B cell (primary cell): ENCODE measurements at regions not wholly inside any gene's neighbourhood (a gene's known extent, or its start where the extent isn't known, plus 50 kb on each side); places are given as distances from the start of the nearest gene placed in this dataset.

Source experiments
- ATAC-seq: fragments of 200-7000 bp; cut with Tn5 transposase; one replicate; pipeline ENCODE4 v1.10.0; 2021; ENCODE audit warnings: low read depth, mild to moderate bottlenecking, moderate number of reproducible peaks, moderate library complexity
- CTCF ChIA-PET: fragments of 350-600 bp; sonication (Branson Sonifier 250); formaldehyde crosslinking; loops from one replicate; lab custom pipeline; 2021; ENCODE audit warnings: antibody characterized with exemption, inconsistent platforms; lab: Charles Lee
- POLR2A ChIA-PET: fragments of 350-600 bp; sonication (Branson Sonifier 250); formaldehyde crosslinking; loops from one replicate; lab custom pipeline; 2021; ENCODE audit warnings: antibody characterized with exemption; lab: Charles Lee
- DNase-seq: peaks from one replicate; pipeline ENCODE4 v3.0.0; 2013
- H2AFZ ChIP-seq: 2 replicates; pipeline ENCODE4 v1.6.1; 2012; ENCODE audit warnings: mild to moderate bottlenecking, low read depth, low read length; ENCODE audit not compliant: insufficient read depth, poor library complexity, severe bottlenecking
- H3K27ac ChIP-seq, 2 donors: 1 replicate in 1 of 2; 2 replicates in 1 of 2; pipeline ENCODE4 v1.5.1; 2012 to 2013; ENCODE audit warnings: low read length in 2 of 2, mild to moderate bottlenecking in 2 of 2, moderate library complexity in 1 of 2
- H3K27me3 ChIP-seq, 4 experiments: fragments of 200-600 bp in 1 of 4; sonication (generic) in 1 of 4; replicated peaks in 1 of 4; 1 replicate in 2 of 4; 2 replicates in 2 of 4; pipeline versions ENCODE4 v1.6.1 to v1.7.0; 2013 to 2016; ENCODE audit warnings: low read length in 3 of 4, mild to moderate bottlenecking in 2 of 4, mixed read lengths in 1 of 4, moderate library complexity in 1 of 4; ENCODE audit not compliant: insufficient read depth in 4 of 4, control insufficient read depth in 3 of 4; ENCODE audit errors: control extremely low read depth in 1 of 4
- H3K36me3 ChIP-seq, 2 experiments: replicated peaks in 1 of 2; 1 replicate in 1 of 2; 2 replicates in 1 of 2; pipeline versions ENCODE4 v1.6.1 to v1.7.1; 2013; ENCODE audit warnings: low read length in 1 of 2; ENCODE audit not compliant: insufficient read depth in 2 of 2, control insufficient read depth in 1 of 2; ENCODE audit errors: control extremely low read depth in 1 of 2, extremely low read depth in 1 of 2
- H3K4me1 ChIP-seq, 2 donors: fragments of 200-600 bp in 1 of 2; sonication (generic) in 1 of 2; 1 replicate in 1 of 2; 2 replicates in 1 of 2; pipeline versions ENCODE4 v1.5.1 to v1.6.1; 2013 to 2017; ENCODE audit warnings: low read length in 2 of 2; ENCODE audit not compliant: control insufficient read depth in 2 of 2, insufficient read depth in 2 of 2
- H3K4me2 ChIP-seq: replicated peaks from 2 replicates; pipeline ENCODE3; 2012; ENCODE audit warnings: mild to moderate bottlenecking, low read depth, low read length; ENCODE audit not compliant: poor library complexity, severe bottlenecking
- H3K4me3 ChIP-seq, 5 experiments: fragments of 200-600 bp in 1 of 5; sonication (generic) in 1 of 5; 1 replicate in 3 of 5; 2 replicates in 2 of 5; pipeline versions ENCODE4 v1.5.1 to v1.7.0; 2011 to 2016; ENCODE audit warnings: low read length in 4 of 5, mild to moderate bottlenecking in 4 of 5, low read depth in 2 of 5, control low read depth in 1 of 5, moderate library complexity in 1 of 5; ENCODE audit not compliant: insufficient read depth in 1 of 5; ENCODE audit errors: control extremely low read depth in 1 of 5, extremely low read depth in 1 of 5
- H3K79me2 ChIP-seq: fragments of 200-600 bp; sonication (generic); one replicate; pipeline ENCODE4 v1.6.0; 2016; ENCODE audit warnings: low read length; ENCODE audit not compliant: control insufficient read depth, insufficient read depth
- H3K9ac ChIP-seq: fragments of 200-600 bp; sonication (generic); 2 replicates; pipeline ENCODE4 v1.6.1; 2017; ENCODE audit warnings: mild to moderate bottlenecking, low read length, moderate library complexity
- H3K9me3 ChIP-seq, 3 donors: one replicate each; pipeline versions ENCODE4 v1.6.1 to v1.7.1; 2013; ENCODE audit warnings: low read length in 2 of 3; ENCODE audit not compliant: control insufficient read depth in 2 of 3, insufficient read depth in 1 of 3; ENCODE audit errors: control extremely low read depth in 1 of 3
- H4K20me1 ChIP-seq: 2 replicates; pipeline ENCODE4 v1.6.0; 2012; ENCODE audit warnings: mild to moderate bottlenecking, low read length; ENCODE audit not compliant: insufficient read depth, control insufficient read depth, poor library complexity, severe bottlenecking
- H3K27ac Mint-ChIP-seq: one replicate; pipeline ENCODE4 v1.8.0; 2021; ENCODE audit warnings: mixed read lengths
- H3K27me3 Mint-ChIP-seq: one replicate; pipeline ENCODE4 v1.8.0; 2021; ENCODE audit warnings: mixed read lengths
- H3K4me1 Mint-ChIP-seq: one replicate; pipeline ENCODE4 v1.8.0; 2021; ENCODE audit warnings: mixed read lengths
- H3K4me3 Mint-ChIP-seq: one replicate; pipeline ENCODE4 v1.8.0; 2021; ENCODE audit warnings: mixed read lengths
- H3K9me3 Mint-ChIP-seq: one replicate; pipeline ENCODE4 v1.8.0; 2022; ENCODE audit warnings: mixed read lengths; ENCODE audit not compliant: insufficient read depth
- CTCF ChIP-seq: fragments of 200-600 bp; IDR thresholded peaks from one replicate; pipeline ENCODE4 v1.8.0; 2022; ENCODE audit warnings: antibody characterized with exemption, mild to moderate bottlenecking
- EZH2 ChIP-seq: IDR thresholded peaks from 2 replicates; pipeline ENCODE4 v1.6.1; 2012; ENCODE audit warnings: borderline replicate concordance, low read depth, mild to moderate bottlenecking, moderate library complexity, low read length; ENCODE audit not compliant: insufficient read depth, poor library complexity, severe bottlenecking
- WGBS: methylation state at CpG from one replicate; pipeline ENCODE4 v1.1.5; 2013; ENCODE audit warnings: missing lambda C conversion rate; ENCODE audit not compliant: insufficient coverage; 5-methylcytosine and 5-hydroxymethylcytosine counted together
- intact Hi-C: fragments of 100-400 bp; cut with micrococcal nuclease; formaldehyde crosslinking; loops from one replicate; pipeline ENCODE4 v1.10.0; 2022

DNA sequence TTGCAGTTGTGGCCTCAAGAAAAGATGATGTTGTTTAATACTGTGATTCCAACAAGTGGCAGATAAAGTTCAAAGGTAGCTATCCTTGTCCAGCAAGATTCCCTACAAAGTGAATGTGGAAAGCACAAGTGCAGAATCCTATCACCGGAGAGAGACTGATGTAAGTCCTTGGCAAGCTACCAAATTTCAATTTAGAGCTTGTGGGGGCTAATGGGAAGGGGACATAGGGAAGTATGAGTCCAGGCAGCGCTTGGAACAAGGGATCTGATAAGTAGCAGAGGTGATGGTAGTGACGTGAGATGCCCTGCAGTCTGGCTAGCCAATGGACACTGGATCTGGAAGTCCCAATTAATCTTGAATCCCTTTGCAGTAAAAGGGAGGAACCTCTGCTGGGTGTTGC lies 165.2 kb upstream of the DTNA start:
- Mint-ChIP-seq H3K27ac (no peak overlapping the region), H3K4me1 (no peaks in the 10 kb centered on the region), H3K4me3 (no peak overlapping the region), H3K9me3 (no peaks in the 10 kb centered on the region), H3K27me3 (no peaks in the 10 kb centered on the region)
- no peak overlapping the region for H3K27ac ChIP-seq
- intact Hi-C loops: no loop called here
- H3K9me3 ChIP-seq: no peaks in the 10 kb centered on the region
- CTCF ChIA-PET: no interaction called here
- no peak overlapping the region for H3K4me2 ChIP-seq
- 92% methylated on average over 3 of the region's 3 CpGs for WGBS
- no peaks in the 10 kb centered on the region for H4K20me1 ChIP-seq
- H3K36me3 ChIP-seq: no peaks in the 10 kb centered on the region
- DNase-seq (no peak), ATAC-seq (no peak)
- H2AFZ ChIP-seq: no peak overlapping the region
- TF ChIP-seq CTCF (no peak), EZH2 (no peak)
- POLR2A ChIA-PET: no interaction called here
- H3K79me2 ChIP-seq: no peaks in the 10 kb centered on the region
- H3K9ac ChIP-seq: no peak overlapping the region
- H3K27me3 ChIP-seq: no peaks in the 10 kb centered on the region
- H3K4me1 ChIP-seq: no peaks in the 10 kb centered on the region
- no peak overlapping the region for H3K4me3 ChIP-seq

GRCh38 chr18:34548120-34548972 lies 161.8 kb upstream of the DTNA start:
- Mint-ChIP-seq H3K4me3 (no peak overlapping the region), H3K9me3 (no peaks in the 10 kb centered on the region), H3K4me1 (no peaks in the 10 kb centered on the region), H3K27me3 (no peaks in the 10 kb centered on the region), H3K27ac (no peak overlapping the region)
- intact Hi-C loops: no loop called here
- ChIA-PET POLR2A (no interaction called here), CTCF (no interaction called here)
- H4K20me1 ChIP-seq: no peaks in the 10 kb centered on the region
- no peak for TF ChIP-seq EZH2
- no peak for TF ChIP-seq CTCF
- no peak overlapping the region for H3K27ac ChIP-seq
- H3K9ac ChIP-seq: no peak overlapping the region
- H3K27me3 ChIP-seq: no peaks in the 10 kb centered on the region
- ATAC-seq (no peak), DNase-seq (no peak)
- H3K79me2 ChIP-seq: no peaks in the 10 kb centered on the region
- H3K4me1 ChIP-seq: no peaks in the 10 kb centered on the region
- no CpG with 5 or more reads among the region's 2 CpGs for WGBS
- no peaks in the 10 kb centered on the region for H3K9me3 ChIP-seq
- no peak overlapping the region for H3K4me2 ChIP-seq
- no peak overlapping the region for H3K4me3 ChIP-seq
- no peak overlapping the region for H2AFZ ChIP-seq
- H3K36me3 ChIP-seq: no peaks in the 10 kb centered on the region
